GM18508 (cell line): ENCODE measurements at regions not wholly inside any gene's neighbourhood (a gene's known extent, or its start where the extent isn't known, plus 50 kb on each side); places are given as distances from the start of the nearest gene placed in this dataset.
"Not testable (repeated sequence)": the region's sequence is repeated elsewhere in the genome, so short reads cannot be mapped to it uniquely, and the experiment has no call there.

Experiments used
- ATAC-seq: cut with Tn5 transposase; IDR thresholded peaks from one replicate; pipeline ENCODE4 v1.9.1; 2021; ENCODE audit warnings: moderate number of reproducible peaks; ENCODE audit not compliant: insufficient read depth, unreplicated experiment

- no peak for ATAC-seq
Measured at GRCh38 chr2:57453945-57454344, 592.7 kb upstream of the VRK2 start.

- no peak for ATAC-seq
Measured at GRCh38 chr2:57460396-57461276, 586.0 kb upstream of the VRK2 start.

GRCh38 chr2:57461624-57462023, 585.0 kb upstream of the VRK2 start:
- no peak for ATAC-seq

GRCh38 chr2:57465067-57465466, 581.5 kb upstream of the VRK2 start:
- no peak for ATAC-seq

- no peak for ATAC-seq
Measured at GRCh38 chr2:57465967-57466366, 580.6 kb upstream of the VRK2 start.

- ATAC-seq, result no peak
Measured at GRCh38 chr2:57475391-57475790, 571.2 kb upstream of the VRK2 start.

- ATAC-seq, result no peak
Measured at GRCh38 chr2:57479981-57480380, 566.6 kb upstream of the VRK2 start.

GRCh38 chr2:57488061-57488460, 558.5 kb upstream of the VRK2 start:
- no peak for ATAC-seq

GRCh38 chr2:57490741-57491140, 555.9 kb upstream of the VRK2 start:
- no peak for ATAC-seq

- no peak for ATAC-seq
Measured at GRCh38 chr2:57491213-57491612, 555.4 kb upstream of the VRK2 start.

GRCh38 chr2:57493966-57494365, 552.6 kb upstream of the VRK2 start:
- ATAC-seq, result not testable (repeated sequence)

- peak; percentile 80 for ATAC-seq
Measured at GRCh38 chr2:57497489-57498096, 549.0 kb upstream of the VRK2 start.

- no peak for ATAC-seq
Measured at GRCh38 chr2:57504787-57505186, 541.8 kb upstream of the VRK2 start.

- no peak for ATAC-seq
Measured at GRCh38 chr2:57509189-57509588, 537.4 kb upstream of the VRK2 start.

- ATAC-seq, result no peak
Measured at GRCh38 chr2:57510704-57511103, 535.9 kb upstream of the VRK2 start.

GRCh38 chr2:57515366-57515765, 531.2 kb upstream of the VRK2 start:
- no peak for ATAC-seq

- ATAC-seq, result peak; percentile 93
Measured at GRCh38 chr2:57516698-57517340, 529.8 kb upstream of the VRK2 start.

- ATAC-seq, result no peak
Measured at GRCh38 chr2:57523304-57523703, 523.3 kb upstream of the VRK2 start.

- no peak for ATAC-seq
Measured at GRCh38 chr2:57527685-57528084, 518.9 kb upstream of the VRK2 start.

GRCh38 chr2:57528499-57528898, 518.1 kb upstream of the VRK2 start:
- no peak for ATAC-seq

- ATAC-seq, result no peak
Measured at GRCh38 chr2:57534358-57534757, 512.2 kb upstream of the VRK2 start.
